ENCODE measurements at regions not wholly inside any gene's neighbourhood (a gene's known extent, or its start where the extent isn't known, plus 50 kb on each side); places are given as distances from the start of the nearest gene placed in this dataset.
"Not testable (repeated sequence)": the region's sequence is repeated elsewhere in the genome, so short reads cannot be mapped to it uniquely, and the experiment has no call there.

DNA sequence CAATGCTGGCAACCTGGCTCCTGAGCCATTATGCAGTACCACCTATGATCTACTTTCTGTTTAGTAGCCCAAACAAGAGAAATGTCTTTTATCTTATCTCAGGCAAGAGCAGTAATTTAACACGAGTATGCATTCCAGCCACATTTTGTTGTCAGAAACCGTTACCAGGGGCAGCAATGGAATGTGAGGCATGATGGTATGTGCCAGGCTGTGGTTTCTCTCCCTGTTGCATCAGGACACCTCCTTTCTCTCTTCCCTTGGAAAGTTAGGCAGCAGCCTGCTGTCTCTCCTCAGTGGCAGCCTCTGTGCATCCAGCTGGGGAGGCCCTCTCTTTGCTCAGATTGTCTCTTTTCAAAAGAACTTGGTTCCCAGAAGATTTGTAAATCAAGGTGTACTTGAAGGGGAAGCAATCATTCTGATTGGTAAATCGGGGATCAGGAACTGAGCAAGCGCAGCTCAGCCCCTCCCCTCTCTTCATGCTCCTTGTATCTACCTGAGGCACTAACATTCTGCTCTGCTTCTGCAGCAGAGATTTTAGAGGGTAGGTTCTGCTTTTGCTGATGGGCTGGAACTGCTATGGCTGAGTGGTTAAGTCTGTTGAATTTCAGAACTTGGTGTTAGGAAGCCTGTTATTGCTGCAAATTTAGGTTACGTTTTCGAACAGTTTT lies 229.2 kb downstream of the ADAMTS15 start:
- Histone ChIP-seq H3K36me3 (no peaks in the 10 kb centered on the region), H3K9me3 (peaks cover 0 to 51% (median 31%) of the 10 kb centered on the region in 11 donors), H3K27me3 (no peaks in the 10 kb centered on the region), H3K27ac (peak overlapping the region in 9 of 10 donors; percentile 75 to 89 (median 83)), H3K4me3 (no peak overlapping the region), H3K4me1 (peaks cover 4 to 48% (median 39%) of the 10 kb centered on the region in 9 donors)
- DNase-seq (peak in 1 of 2 donors; percentile 46), ATAC-seq (peak in 7 of 8 donors; percentile 27 to 82 (median 67))
- TF ChIP-seq, protein P1, sequence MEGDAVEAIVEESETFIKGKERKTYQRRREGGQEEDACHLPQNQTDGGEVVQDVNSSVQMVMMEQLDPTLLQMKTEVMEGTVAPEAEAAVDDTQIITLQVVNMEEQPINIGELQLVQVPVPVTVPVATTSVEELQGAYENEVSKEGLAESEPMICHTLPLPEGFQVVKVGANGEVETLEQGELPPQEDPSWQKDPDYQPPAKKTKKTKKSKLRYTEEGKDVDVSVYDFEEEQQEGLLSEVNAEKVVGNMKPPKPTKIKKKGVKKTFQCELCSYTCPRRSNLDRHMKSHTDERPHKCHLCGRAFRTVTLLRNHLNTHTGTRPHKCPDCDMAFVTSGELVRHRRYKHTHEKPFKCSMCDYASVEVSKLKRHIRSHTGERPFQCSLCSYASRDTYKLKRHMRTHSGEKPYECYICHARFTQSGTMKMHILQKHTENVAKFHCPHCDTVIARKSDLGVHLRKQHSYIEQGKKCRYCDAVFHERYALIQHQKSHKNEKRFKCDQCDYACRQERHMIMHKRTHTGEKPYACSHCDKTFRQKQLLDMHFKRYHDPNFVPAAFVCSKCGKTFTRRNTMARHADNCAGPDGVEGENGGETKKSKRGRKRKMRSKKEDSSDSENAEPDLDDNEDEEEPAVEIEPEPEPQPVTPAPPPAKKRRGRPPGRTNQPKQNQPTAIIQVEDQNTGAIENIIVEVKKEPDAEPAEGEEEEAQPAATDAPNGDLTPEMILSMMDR (IDR thresholded peaks at IDR 0.05), result no peak
- WGBS, 2 donors, result 64 to 72% methylated on average over 6 of the region's 6 CpGs
- intact Hi-C loops (cut with DNase I), result loop anchor here in 8 of 10 donors (2.0 to 10.0 kb wide), 11 partner anchors 50 to 230 kb away; partner anchors contain the start of gene ADAMTS15 (in 2 of the 8)

DNA sequence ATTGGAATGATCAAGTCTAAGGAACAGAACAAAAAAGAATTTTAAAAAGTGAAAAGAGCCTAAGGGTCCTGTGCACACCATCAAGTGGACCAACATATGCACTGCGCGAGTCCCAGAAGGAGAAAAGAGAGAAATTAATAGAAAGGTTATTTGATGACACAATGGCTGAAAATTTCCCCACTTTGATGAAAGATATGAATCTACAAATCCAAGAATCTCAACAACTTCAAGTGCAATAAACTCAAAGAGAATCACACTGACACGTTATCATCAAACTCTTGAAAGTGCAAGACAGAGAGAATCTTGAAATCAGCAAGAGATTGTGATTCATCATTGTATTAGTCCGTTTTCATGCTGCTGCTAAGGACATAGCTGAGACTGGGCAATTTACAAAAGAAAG lies 230.8 kb downstream of the ADAMTS15 start:
- no peaks in the 10 kb centered on the region for H3K27me3 ChIP-seq
- intact Hi-C loops (cut with DNase I), result loop anchor here in 7 of 10 donors (5.0 to 10.0 kb wide), 8 partner anchors 48 to 232 kb away; partner anchors contain the start of gene ADAMTS15 (in 1 of the 7)
- DNase-seq (no peak), ATAC-seq (no peak)
- 91 to 96% methylated on average over 4 of the region's 4 CpGs for WGBS, 2 donors
- no peak overlapping the region for H3K27ac ChIP-seq
- peaks cover 0 to 36% (median 30%) of the 10 kb centered on the region in 9 donors for H3K4me1 ChIP-seq
- peaks cover 0 to 51% (median 31%) of the 10 kb centered on the region in 11 donors for H3K9me3 ChIP-seq
- H3K4me3 ChIP-seq, result no peak overlapping the region
- TF ChIP-seq, protein P1 (IDR thresholded peaks at IDR 0.05), result no peak
- H3K36me3 ChIP-seq, result no peaks in the 10 kb centered on the region

DNA sequence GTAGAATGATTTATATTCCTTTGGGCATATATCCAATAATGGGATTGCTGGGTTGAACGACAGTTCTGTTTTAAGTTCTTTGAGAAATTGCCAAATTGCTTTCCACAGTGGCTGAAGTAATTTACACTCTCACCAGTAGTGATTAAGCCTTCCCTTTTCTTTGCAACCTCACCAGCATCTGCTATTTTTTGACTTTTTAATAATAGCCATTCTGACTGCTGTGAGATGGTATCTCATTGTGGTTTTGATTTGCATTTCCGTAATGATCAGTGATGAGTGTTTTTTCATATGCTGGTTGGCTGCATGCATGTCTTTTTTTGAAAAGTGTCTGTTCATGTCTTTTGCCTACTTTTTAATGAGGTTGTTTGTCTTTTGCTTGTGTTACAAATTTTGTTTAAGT lies 233.8 kb downstream of the SNX19 start:
- WGBS, 2 donors, result 51 to 53% methylated on average over 2 of the region's 2 CpGs
- intact Hi-C loops (cut with DNase I), result not testable (repeated sequence)

DNA sequence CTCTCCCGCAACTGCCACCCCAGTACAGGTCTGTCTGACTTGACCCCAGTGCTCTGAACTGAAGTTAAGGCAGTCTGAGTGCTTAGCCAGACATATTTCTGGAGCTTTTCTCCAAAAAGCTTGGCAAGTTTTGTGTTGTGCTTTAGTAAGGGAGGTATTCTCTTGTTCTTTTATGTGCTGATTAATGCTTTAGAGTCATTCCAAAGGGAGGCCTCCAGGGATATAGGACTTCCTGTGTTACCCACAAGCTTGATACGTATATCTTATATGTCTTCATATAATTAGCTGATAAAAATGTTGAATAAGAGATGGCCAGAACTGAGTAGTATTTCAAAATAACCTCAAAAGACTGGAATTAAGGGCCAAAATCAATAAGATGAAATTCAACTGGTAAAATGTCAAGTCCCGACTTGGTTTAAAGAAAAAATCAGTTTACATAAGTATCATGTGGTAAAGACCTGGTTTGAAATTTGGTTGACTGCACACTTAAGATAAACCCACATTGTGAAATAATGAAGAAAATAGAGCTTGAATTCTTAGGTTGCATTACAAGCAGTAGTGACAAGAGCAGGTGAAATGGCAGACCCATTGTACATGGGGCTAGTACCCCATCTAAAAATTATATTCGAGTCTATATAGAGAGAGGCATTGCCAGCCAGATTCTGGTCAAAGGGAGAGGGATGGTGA lies 226.9 kb downstream of the SNX19 start:
- intact Hi-C loops (cut with DNase I), result no loop called here
- DNase-seq (no peak), ATAC-seq (no peak)
- H3K9me3 ChIP-seq, result peaks cover 0 to 3% (median 0%) of the 10 kb centered on the region in 11 donors
- 79 to 86% methylated on average over 4 of the region's 4 CpGs for WGBS, 2 donors
- H3K4me3 ChIP-seq, result no peak overlapping the region
- TF ChIP-seq, protein P1 (IDR thresholded peaks at IDR 0.05), result no peak
- H3K4me1 ChIP-seq, result no peaks in the 10 kb centered on the region
- no peaks in the 10 kb centered on the region for H3K27me3 ChIP-seq
- H3K27ac ChIP-seq, result no peak overlapping the region
- no peaks in the 10 kb centered on the region for H3K36me3 ChIP-seq

More for the DNA sequence above, 233.8 kb downstream of the SNX19 start:
- H3K36me3 ChIP-seq, H3K4me3 ChIP-seq, DNase-seq, H3K27me3 ChIP-seq, H3K4me1 ChIP-seq, H3K27ac ChIP-seq, ATAC-seq: not testable (repeated sequence)
- peaks cover 0 to 51% (median 34%) of the 10 kb centered on the region in 11 donors for H3K9me3 ChIP-seq

Measured in heart right ventricle (tissue), 16 donors.